Skin of body (tissue), 1 donor: ENCODE measurements at regions not wholly inside any gene's neighbourhood (a gene's known extent, or its start where the extent isn't known, plus 50 kb on each side); places are given as distances from the start of the nearest gene placed in this dataset.

Source experiments
- DNase-seq: peaks from one replicate; lab custom pipeline; 2025; lab: John Stamatoyannopoulos, UW

DNA sequence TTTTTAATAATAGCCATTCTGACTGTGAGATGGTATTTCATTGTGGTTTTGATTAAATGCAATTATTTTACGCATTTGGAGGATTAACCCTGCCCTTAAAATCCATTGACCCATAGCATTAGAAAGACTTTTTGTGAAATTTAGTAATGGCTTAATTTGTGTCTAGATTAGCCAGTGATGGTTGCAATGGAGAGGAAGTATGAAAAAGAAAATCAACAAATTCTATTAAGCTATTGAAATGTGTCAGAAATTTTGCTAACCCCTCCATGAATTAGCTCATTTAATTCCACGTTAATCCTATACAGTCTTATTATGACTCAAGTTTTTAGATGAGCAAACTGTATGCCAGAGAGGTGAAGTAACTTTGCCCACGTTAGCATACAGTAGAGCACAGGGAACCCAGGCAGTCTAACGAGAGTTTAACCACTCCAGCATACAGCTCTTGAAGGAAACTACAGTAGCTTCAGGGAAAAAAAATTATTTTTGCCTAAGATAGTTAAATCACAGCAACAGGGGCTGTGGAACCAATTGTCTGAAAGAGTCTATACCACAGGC is 158.2 kb upstream of the PPP2R2B start:
- no peak for DNase-seq

DNA sequence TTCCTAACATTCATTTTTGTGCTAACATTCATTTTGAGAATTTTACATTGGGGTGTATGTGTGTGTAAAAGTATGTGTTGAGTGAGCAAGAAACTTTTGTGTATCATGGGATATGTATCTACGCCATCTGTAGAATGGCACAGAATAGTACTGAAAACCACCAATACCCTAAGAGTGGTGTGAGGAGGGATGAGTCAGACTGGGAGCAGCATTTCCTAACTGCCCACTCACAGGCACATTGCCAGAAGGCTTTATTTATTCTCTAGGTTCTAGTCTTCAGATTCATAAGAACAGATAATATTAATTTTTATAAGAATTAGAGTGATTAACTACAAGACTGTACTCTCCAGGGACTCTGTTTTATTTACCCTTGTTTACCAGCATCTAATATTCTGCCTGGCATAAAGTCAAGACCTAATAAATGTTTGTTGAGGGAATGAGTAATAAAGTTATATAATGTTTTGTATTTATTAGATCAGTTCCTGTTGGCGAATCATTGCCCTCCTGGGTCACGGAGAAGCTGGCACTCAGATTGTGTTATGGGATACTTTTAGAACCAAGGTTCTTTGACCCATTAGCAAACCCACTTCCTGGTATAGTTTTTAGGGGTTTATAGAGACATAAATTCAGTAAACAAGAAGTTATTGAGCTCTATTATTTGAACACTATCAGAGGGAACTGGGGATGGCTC is 159.1 kb upstream of the PPP2R2B start:
- DNase-seq, result no peak

DNA sequence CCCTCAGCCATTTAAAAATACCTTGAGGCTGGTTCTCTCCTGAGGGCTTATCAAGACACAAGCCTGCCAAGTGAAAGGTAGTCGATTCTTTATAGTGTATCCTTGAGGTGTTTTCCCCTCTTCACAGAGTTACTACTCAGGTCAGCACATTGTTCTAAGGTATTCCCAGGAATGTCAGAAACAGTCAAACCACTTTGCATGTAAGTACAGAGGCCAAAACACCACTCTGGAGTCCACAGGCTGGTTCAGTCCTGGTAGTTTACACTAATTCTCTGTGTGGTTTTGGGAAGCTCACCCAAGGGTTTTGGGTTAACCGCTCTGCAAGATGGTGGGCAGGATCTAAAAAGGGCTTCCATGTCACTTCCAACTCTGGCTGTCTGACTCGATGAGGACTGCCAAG is 162.3 kb upstream of the PPP2R2B start:
- no peak for DNase-seq

DNA sequence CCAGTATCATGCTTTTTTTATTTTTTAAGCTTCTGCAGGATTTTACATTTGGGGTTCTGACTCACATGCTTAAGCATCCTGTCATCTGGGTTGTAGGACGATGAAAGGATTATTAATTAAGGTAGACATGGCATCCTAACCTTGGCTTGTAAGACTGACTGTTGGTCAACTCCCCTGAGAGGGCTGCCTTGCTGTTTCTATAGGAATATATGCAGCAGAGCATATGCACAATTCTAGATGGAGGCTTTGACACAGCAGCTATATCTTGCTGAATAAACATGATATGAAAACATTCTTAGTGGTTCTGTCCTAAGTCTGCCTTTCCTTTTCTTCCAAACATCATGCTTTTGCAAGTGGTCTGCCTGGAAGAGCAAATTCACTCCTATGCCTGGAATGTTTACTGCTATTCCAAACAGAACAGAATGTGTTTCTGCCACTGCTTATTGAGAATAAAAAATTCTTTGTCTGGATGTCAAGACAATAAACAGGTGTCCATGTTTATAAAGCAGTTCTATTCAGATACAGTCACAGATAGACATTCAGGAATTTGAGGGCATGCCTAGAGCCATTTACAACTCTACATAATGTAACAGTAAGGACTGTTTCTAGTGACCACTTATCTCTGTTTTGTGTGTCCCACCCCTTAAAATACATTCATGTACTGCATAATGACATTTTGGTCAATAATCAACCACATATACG is 166.2 kb upstream of the PPP2R2B start:
- no peak for DNase-seq

DNA sequence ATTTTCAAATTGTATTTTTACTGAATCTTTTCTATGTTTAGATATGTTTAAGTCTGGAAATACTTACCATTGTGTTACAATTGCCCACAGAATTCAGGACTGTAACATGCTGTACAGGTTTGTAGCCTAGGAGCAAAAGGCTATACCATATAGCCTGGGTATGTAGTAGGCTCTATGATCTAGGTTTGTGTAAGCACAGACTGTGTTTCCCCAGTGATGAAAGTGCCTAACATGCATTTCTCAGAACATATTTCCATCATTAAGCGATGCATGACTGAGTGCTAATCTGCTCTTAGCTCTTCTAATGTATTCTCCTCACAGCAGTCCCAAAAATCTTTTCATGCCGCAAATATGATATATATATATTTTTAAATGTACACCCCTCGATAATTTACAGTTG is 166.7 kb upstream of the PPP2R2B start:
- no peak for DNase-seq

DNA sequence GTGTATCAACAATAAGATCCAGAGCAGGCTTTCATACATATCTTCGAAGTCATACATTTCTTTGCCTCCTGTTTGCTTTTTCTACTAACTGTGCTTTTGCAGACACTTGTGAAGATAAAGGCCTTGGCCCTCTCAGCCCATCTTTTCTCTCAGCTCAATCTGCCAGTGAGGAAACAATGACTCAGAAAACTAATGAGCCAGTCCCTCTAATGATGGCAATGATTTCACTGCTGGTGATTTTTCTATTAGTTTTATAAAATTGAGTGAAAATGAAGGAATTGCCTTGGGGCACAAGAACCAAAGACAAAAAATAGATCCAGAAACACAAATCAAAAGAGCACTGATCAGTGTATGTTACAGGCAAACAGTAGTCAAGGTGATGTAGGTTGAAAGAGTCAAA is 167.7 kb upstream of the PPP2R2B start:
- DNase-seq, result no peak

DNA sequence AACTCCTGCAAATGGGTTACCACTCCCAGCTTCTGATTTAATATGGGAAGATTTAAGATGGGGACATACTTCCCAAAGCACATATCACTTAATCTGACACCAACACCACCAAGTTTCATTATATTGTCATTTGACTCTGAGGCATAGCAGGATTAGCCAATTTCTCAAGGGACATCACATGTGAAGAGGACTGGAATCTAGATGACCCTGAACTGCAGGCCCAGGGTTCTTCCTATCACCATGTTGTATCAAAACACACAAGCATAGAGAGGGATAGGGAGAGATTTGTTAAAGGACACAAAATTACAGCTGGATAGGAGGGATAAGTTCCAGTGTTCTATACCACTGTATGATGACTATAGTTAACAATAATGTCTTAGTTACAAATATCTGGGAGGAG is 168.3 kb upstream of the PPP2R2B start:
- no peak for DNase-seq

DNA sequence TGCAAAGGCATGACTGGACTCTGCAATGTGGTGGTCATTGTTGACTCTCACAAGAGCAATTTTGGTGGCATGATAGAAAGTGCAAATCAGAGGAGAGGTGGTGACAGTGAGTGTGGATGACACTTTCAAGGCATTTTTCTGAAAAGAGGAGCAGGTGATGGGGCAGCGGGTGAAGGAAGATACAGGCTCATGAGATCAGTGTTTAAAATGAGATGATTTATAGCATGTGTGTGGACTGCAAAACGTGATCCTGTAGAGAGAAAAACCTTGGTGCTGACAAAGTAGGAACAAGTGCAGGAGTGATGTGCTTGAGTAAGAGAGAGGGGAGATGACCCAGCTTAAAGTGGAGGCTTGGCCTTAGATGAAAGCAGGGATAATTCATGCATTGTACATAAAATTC is 171.2 kb upstream of the PPP2R2B start:
- DNase-seq, result no peak

DNA sequence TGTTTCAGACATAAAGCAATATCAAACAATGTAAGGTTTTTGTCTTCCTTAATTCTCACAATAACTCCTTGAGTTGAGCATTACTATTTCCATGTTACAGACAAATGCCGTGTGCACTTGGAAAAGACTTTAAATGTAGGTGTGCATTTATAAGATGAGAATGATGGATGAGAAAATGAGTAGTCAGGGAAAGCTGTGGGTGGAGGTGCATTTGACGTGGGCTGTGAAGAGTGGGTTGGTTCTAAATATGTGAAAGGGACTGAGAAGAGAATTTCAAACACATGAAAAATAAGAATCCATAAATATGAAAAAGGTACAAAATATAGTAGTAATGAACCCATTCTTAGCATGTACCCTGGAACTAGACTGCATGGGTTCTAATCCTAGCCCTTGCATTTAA is 171.6 kb upstream of the PPP2R2B start:
- DNase-seq, result no peak

DNA sequence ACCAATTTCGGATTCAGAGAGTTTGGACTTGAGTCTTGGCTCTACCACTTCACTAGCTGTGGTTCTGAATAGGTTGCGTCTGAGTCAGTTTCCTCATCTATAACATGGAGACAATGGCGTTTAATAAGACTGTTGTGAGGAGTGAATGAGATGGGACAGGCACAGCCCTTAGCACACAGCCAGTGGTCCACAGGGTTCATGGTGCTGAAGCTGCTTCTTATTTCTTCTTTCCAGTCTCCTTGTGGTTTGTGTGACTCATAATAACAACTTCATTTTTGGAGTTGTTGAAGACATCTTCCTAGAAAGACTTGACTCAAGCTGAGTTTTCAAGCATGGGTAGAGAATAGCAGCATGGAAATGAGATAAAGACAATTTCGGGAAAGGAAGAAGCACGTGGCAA is 172.6 kb upstream of the PPP2R2B start:
- DNase-seq, result no peak

DNA sequence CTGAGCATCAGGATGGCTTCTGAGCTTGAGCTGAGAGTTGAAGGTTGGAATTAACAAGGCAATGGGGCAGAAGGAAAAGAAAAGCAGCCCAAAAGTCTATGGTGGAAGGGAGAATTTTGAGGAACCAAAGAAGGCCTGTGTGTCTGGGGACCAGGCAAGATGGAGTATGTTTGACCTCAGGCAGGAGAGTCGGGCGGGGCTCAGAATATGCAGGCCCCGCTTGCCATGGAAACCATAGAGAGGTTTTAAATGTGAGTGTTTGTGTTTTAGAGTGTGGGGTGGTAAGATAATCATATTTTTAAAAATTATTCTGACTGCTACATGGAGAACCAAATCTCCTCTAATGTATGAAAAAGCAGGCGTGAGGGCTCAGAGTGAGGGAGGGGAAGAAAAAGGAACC is 174.0 kb upstream of the PPP2R2B start:
- DNase-seq, result no peak

DNA sequence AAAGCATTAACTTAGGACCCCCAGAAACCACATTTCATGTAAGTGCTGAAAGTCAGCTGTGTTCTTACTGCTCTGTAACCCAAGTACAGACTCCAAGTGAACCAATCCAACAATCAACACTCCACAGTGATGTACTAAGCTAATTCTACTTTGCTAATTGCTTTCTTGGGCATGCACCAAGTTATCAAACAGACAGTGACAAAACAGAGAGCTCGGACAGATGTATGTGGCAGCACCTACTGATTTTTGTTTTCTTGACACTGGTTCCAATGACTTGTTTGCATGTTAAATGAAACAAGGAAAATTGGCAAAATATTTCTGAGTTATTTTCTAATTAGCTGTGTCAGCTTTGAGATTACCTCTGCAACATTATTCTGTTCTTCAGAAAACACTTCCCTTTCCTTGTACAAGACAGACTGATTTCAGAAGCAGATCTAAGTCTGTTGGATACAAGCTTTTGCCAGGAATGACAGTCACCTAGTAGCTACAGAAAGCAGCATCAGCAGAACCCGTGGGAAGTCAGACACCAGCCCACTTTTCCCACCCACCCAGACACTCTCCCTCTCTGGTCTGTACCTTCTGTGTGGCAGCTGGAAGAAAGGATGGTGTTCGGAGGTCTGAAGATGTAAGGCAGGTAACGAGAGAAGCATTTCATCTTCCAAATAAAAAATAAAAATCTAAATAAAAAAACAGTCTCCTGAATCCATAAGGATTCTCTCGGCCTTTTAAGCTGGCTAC is 176.7 kb upstream of the PPP2R2B start:
- no peak for DNase-seq

DNA sequence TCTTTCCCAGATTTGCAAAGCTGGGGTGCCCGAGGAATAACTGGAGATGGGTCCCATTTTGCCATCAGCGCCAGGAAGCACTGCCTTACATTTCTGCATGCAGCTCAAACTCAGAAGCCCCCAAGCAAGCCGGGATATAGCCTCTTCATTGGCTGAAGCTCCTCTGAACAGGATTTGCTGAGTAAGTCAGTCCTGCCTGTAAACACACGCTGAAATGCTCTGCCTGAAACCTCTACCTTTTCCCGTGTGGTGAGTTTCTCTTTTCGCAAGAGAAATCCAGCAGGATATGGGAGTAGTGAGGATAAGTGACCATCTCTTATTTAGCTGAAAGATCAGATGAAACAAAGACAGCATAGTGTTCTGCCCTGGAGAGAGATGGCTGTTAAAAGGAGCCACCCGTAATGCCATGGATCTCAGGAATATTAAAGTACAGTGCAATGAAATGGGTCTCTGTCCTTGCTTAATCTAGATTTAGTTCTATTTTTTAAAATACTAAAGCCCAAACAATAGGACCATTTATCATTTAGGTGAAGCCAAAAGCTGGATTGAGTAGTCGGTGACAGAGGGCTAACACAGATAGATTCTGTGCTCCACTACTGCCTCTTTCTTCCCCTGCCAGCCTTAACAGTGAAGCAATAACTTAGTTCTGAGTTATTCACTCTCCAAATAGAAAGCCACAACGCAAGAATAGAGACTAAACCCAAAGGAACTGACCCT is 177.5 kb upstream of the PPP2R2B start:
- DNase-seq, result no peak

DNA sequence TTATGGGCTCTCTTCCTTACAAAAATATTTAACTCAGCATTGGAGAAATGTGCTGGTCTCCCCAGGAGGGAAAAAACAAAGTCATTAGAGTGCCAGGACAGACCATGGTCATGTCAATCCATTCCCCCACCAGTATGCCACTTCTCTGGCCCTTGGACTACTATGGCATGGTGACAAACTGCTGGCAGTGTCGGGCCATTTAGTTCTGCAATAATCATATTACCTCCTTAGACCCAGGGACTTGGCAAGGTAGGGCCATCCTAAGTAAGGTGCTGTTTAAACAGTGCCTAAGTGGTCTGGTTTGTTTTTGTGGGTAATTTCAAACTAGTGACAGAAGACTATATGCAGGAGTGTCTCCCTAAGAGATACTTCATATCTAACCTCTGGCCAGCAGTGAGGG is 177.8 kb upstream of the STK32A start:
- no peak for DNase-seq

DNA sequence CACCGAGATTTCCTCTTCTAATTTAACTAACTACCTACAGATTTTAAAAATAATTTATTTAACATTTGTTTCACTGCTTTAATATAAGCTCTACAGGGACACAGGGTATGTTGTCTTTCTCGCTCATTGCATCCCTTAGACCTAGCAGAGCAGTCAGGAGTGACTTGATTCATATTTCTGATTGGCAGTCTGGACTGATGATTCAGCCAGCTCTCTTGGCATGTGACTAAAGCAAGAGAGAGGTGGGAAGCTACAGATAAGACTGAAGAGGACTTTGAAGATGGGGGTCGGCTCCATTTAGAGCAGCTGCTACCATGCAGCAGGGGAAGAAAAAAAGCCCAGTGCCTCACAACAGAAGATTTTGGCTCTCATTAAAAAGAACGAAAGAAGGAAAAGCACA is 173.4 kb upstream of the STK32A start:
- no peak for DNase-seq

DNA sequence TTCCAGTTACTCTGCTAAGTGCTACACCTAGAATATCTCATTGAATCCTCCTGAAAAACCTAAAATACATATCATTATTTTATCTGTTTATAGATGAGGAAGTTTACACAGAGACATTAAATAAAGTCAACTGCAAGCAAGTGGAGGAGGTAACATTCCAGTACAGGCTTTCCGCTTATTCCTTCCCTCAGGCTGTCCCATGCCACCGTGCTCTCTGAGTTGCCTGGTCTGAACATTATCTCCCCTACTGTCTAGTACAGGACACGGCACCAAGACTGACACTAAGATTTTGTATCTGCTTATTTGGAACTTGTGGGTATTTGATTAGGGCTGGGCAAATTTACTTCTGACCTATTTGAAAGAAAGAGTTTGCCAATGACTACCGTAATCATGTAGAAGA is 172.4 kb upstream of the STK32A start:
- no peak for DNase-seq

DNA sequence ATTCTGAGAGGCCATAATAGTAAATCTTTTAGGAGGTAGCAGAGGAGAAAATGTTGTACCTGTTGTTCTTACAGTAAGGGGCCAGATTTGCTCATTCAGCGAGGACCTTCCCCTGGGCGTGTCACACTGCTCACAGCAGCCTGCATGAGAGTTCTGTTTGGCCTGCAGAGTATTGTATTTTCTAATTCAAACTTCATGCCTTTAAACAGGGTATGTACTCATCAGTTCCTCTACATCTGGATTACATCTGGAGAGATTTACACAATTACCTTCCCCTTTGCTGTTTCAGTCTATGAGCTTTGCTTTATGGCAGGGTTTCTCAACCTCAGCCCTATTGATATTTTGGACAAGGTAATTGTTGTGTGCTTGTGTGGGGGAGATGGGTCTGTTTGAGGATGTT is 170.9 kb upstream of the STK32A start:
- no peak for DNase-seq

DNA sequence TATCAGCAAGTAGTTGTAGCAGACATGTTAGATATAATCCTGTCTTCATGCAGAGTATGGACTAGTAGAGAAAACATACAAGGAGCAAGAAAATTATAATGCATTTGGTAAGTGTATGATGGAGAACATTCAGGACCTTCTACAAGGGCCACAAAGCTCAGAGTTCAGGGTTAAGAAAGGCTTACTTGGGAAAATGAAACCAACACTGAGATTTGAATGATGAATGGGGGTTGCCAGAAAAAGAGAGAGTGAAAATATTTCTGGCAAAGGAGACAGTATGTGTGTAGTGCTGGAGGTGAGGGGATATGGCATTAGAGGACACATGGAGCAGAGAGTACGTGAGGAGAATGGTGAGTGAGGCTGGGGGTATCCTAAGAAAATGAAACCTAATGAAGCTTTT is 169.8 kb upstream of the STK32A start:
- no peak for DNase-seq

DNA sequence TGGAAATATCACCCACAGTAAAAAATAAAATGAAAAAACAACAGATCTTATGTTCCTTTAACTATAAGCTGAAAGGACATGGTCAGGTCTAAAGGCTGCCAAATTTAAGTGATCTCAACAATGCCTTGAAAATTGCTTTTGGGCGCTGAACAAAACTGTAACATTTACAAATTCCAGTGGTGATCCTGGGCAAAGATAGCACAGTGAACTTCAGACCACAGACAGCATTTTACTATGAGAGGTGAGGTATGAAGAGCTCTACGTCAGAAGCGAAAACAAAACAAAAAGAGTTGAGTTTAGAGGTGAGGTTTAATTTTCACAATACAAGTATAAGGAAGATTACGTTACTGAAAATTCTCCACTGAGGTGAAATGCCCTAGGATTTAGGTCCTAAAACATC is 165.8 kb upstream of the STK32A start:
- DNase-seq, result no peak

DNA sequence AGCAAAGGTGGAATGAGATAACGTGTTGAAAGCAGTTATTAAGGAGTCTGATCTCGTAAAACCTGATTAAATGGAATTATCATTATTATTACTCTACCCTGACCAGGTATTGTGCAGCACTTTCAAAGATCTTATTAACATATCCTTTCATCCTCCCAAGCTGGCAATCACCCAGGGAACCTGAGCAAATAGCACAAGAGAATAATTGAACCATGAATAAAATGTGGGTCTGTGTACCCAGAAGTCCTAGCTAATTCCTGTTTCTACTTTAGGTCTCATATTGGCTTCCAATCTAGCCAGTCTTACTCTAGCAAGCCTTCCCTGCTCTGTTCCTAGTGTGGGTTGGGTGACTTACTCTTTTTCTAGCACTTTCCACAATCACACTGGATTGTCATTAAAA is 162.2 kb upstream of the STK32A start:
- DNase-seq, result no peak

DNA sequence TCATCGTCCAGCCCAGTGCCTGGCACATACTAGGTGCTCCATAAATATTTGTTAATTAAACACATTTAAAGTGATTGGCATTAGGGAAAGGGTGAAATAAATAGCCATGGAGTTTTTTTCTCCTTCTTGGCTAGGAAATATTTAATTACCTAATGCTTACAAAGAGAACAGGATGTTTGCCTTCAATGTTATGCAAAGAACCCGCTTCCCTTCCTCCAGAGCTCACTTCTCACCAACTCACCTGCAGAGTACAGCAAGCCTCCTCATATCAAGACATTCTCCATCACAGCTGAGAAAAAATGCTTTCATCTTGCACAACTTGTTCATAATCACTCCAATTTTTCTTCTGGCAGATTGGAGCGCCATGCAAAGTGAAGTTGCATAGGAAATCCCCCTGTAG is 161.7 kb upstream of the STK32A start:
- DNase-seq, result no peak

DNA sequence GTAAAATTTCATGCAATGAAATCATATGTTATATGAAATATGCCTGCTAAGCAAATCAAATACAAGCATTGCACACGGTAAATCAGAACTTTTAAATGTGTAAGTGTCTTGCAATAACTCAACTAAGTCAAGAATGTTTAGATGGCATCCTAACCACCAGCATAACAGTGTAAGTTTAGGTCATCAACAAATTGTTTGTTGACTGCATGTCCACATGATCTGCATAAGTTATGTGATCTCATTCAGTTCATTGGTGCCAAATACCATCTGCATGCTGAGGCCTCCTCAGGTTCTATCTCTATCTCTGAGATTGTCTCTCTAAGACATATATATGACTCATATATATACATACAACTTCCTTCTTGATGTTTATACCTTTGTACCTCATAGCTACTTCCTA is 159.6 kb upstream of the STK32A start:
- no peak for DNase-seq
